Calu3 (cell line): ENCODE measurements at regions not wholly inside any gene's neighbourhood (a gene's known extent, or its start where the extent isn't known, plus 50 kb on each side); places are given as distances from the start of the nearest gene placed in this dataset.
A peak's percentile ranks its signal among the peaks of the same experiment; 100 is the strongest.

Experiments used
- BruUV-seq: library from RNA; stranded (reverse); fragments of 400-500 nt; replicated peaks from 2 replicates; lab custom pipeline; 2021; lab: Mats Ljungman, UMichigan
- CTCF ChIA-PET: fragments of 300-600 bp; sonication (Branson Sonifier 250); formaldehyde crosslinking; loops from one replicate; lab custom pipeline; 2022; ENCODE audit warnings: antibody characterized with exemption; lab: Charles Lee
- DNase-seq: peaks from one replicate; pipeline ENCODE4 v3.0.0; 2022
- H3K27ac Mint-ChIP-seq: one replicate; pipeline ENCODE4 v1.8.0; 2022; ENCODE audit warnings: mixed read lengths; ENCODE audit not compliant: unreplicated experiment
- H3K27me3 Mint-ChIP-seq: one replicate; pipeline ENCODE4 v1.8.0; 2022; ENCODE audit warnings: mixed read lengths; ENCODE audit not compliant: unreplicated experiment
- H3K36me3 Mint-ChIP-seq: one replicate; pipeline ENCODE4 v1.8.0; 2022; ENCODE audit warnings: mild to moderate bottlenecking, moderate library complexity, mixed read lengths; ENCODE audit not compliant: insufficient read depth, unreplicated experiment
- H3K4me1 Mint-ChIP-seq: one replicate; pipeline ENCODE4 v1.8.0; 2022; ENCODE audit warnings: mild to moderate bottlenecking, low read depth, mixed read lengths; ENCODE audit not compliant: unreplicated experiment
- H3K4me3 Mint-ChIP-seq: one replicate; pipeline ENCODE4 v1.8.0; 2022; ENCODE audit warnings: mild to moderate bottlenecking, low read depth, moderate library complexity, mixed read lengths; ENCODE audit not compliant: unreplicated experiment
- H3K9me3 Mint-ChIP-seq: one replicate; pipeline ENCODE4 v1.8.0; 2022; ENCODE audit warnings: low read depth, mixed read lengths; ENCODE audit not compliant: unreplicated experiment
- intact Hi-C: fragments of 100-400 bp; cut with micrococcal nuclease; formaldehyde crosslinking; loops from one replicate; pipeline ENCODE4 v1.10.0; 2022; ENCODE audit not compliant: unreplicated experiment
- TF ChIP-seq, protein P1 (sequence below): fragments of 200-600 bp; IDR thresholded peaks from one replicate; pipeline ENCODE4 v1.8.0; 2022; ENCODE audit warnings: antibody characterized with exemption; ENCODE audit not compliant: unreplicated experiment

DNA sequence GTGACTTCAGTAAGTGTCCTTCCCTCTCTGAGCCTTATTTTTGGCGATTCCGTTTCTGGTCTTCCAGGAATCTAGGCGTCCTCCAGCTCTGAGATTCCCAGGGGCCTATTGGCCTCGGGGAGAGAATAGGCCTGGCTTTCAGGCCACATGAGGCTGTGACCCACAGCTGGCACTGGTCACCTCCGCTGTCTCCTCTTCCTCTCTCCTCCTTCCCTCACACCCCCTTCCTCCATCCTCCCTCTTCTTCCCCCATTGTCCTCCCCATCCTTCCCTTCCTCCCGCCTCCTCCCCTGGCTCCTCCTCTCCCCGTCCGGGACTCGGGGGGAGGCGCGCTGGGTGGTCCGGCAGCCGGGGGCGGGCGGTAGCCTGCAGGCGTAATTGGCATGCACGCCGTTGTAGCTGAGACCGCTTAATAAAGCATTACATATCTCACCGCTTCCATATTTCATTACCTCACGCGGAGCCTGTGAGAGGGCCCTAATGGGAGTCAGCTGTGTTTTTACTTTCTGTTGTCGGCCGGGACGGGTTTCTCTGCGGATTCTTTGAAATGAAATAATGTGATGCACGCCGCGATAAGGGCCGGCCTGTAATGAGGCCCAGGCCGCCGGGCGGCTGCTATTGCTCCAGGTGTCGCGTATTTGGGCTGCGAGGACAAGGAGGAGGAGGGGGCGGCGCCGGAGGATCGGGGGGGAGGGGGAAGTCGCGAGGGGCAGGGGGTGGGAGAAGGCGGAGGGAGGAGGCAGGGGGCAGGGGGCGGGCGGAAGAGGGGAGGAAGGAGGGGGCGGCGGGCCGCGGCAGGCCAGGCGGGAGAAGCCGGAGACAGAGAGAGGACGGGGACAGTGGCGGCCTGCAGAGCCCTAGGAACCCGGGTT is 95.3 kb downstream of the FOXD2 start:
- intact Hi-C loops, result no loop called here
- CTCF ChIA-PET, result interaction anchor here (1.0 to 5.6 kb wide), 3 partner anchors 96 to 193 kb away, joined by 3 to 24 read pairs (median 16); no protein-coding TSS in a partner anchor
- Mint-ChIP-seq H3K36me3 (no peaks in the 10 kb centered on the region), H3K4me3 (peak overlapping the region; percentile 21), H3K4me1 (peaks cover under 1% of the 10 kb centered on the region), H3K27ac (no peak overlapping the region), H3K9me3 (no peaks in the 10 kb centered on the region), H3K27me3 (peaks cover 34% of the 10 kb centered on the region)
- no TSS peak for BruUV-seq
- TF ChIP-seq, protein P1, sequence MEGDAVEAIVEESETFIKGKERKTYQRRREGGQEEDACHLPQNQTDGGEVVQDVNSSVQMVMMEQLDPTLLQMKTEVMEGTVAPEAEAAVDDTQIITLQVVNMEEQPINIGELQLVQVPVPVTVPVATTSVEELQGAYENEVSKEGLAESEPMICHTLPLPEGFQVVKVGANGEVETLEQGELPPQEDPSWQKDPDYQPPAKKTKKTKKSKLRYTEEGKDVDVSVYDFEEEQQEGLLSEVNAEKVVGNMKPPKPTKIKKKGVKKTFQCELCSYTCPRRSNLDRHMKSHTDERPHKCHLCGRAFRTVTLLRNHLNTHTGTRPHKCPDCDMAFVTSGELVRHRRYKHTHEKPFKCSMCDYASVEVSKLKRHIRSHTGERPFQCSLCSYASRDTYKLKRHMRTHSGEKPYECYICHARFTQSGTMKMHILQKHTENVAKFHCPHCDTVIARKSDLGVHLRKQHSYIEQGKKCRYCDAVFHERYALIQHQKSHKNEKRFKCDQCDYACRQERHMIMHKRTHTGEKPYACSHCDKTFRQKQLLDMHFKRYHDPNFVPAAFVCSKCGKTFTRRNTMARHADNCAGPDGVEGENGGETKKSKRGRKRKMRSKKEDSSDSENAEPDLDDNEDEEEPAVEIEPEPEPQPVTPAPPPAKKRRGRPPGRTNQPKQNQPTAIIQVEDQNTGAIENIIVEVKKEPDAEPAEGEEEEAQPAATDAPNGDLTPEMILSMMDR, result no peak
- DNase-seq, result no peak

DNA sequence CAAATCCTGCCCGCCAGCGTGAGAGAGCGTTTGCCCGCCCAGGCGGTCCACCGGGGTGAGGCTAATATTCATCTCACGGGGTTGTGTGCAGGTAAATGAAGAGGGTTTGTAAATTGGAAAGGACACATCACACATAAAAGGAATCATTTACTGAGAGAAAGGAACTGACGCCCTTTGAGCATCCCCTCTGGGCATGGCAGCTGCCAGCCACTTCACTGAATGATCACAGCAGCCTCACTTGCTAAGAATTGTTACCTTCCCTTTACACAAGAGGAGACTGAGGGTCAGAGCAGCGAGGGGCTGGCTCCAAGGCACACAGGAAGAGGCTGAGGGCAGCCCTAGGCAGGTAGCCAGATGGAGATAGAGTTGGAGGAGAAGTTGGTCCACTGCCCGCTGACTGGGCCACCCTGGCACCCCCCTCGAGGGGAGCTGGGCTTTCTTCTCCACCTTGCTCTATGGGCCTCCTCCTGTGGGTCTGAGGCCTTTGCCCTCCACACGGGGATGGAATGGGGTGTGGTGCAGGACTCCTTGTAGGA is 96.0 kb downstream of the FOXD2 start:
- H3K4me3 Mint-ChIP-seq, result no peak overlapping the region
- TF ChIP-seq, protein P1, result no peak
- peaks cover 34% of the 10 kb centered on the region for H3K27me3 Mint-ChIP-seq
- intact Hi-C loops, result no loop called here
- BruUV-seq, result no TSS peak
- H3K27ac Mint-ChIP-seq, result no peak overlapping the region
- no peaks in the 10 kb centered on the region for H3K4me1 Mint-ChIP-seq
- H3K36me3 Mint-ChIP-seq, result no peaks in the 10 kb centered on the region
- CTCF ChIA-PET, result interaction anchor here (1.0 kb wide), 1 partner anchor 97 kb away, joined by 3 read pairs; no protein-coding TSS in a partner anchor
- no peak for DNase-seq
- H3K9me3 Mint-ChIP-seq, result no peaks in the 10 kb centered on the region

DNA sequence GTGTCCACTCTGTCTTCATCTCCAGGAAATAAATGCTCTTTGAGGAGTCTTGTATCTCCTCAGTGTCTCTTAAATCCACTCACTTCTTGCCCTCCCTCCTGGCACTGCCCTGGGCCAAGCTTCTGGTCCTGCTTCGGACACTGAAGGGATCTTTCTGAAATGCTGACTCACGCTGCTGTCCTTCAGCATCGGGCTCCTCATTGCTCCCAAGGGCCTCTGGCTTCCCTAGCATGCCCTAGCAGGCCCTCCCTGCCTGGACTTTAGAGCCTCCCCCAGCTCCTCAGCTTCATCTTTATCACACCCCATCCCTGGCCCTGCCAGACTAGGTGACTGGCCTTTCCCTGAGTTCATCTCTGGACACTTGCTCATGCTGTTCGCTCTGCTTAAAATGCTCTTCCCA is 96.6 kb downstream of the FOXD2 start:
- Mint-ChIP-seq H3K36me3 (no peaks in the 10 kb centered on the region), H3K4me1 (no peaks in the 10 kb centered on the region), H3K27me3 (peaks cover 34% of the 10 kb centered on the region), H3K27ac (no peak overlapping the region), H3K4me3 (no peak overlapping the region), H3K9me3 (no peaks in the 10 kb centered on the region)
- DNase-seq, result no peak
- TF ChIP-seq, protein P1, result no peak
- intact Hi-C loops, result no loop called here
- CTCF ChIA-PET, result no interaction called here
- BruUV-seq, result no TSS peak

DNA sequence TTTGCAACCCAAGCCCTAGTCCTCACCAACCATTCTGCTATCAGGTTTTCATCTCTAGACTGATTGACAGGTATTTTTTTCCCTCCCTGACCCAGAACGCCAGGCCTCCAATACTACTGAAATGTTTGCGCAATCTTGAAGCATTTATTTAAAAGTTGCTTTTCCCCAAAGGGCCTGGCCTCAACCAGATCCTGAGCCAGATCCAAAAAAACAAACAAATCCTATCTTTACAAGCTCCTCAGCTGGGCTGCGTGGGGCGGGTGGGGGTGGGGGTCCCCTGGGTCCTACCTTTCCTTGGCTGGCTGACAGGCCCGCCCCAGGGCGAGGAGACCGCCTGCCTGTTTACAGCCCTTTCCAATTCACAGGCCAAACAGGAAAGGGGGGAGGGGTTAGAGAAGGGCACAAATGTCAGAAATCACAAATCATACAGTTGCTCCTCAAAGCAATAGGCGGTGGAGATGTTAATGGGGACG is 98.8 kb downstream of the FOXD2 start:
- no peak for DNase-seq
- H3K9me3 Mint-ChIP-seq, result no peaks in the 10 kb centered on the region
- TF ChIP-seq, protein P1, result no peak
- no peak overlapping the region for H3K27ac Mint-ChIP-seq
- H3K4me1 Mint-ChIP-seq, result no peaks in the 10 kb centered on the region
- CTCF ChIA-PET, result no interaction called here
- intact Hi-C loops, result no loop called here
- H3K4me3 Mint-ChIP-seq, result no peak overlapping the region
- H3K27me3 Mint-ChIP-seq, result peaks cover 34% of the 10 kb centered on the region
- no TSS peak for BruUV-seq
- H3K36me3 Mint-ChIP-seq, result no peaks in the 10 kb centered on the region
